ENCODE measurements at regions not wholly inside any gene's neighbourhood (a gene's known extent, or its start where the extent isn't known, plus 50 kb on each side); places are given as distances from the start of the nearest gene placed in this dataset.

- BruUV-seq (replicated peaks): no TSS peak
- WGBS, 2 experiments (ENCODE audit: extremely low coverage in 2 of 2, insufficient read length in 1 of 2): 0% methylated on average over 1 of the region's 5 CpGs; no CpG with 5 or more reads in 1 of the 2 experiments
- no peak overlapping the region for H2AK9ac ChIP-seq (replicated peaks; ENCODE audit: low read depth, low read length, poor library complexity)
- H3K4me1 ChIP-seq (ENCODE audit: control insufficient read depth, insufficient read depth, low read length): no peaks in the 10 kb centered on the region
- H3K36me3 ChIP-seq (ENCODE audit: control insufficient read depth, insufficient read depth, low read length): no peaks in the 10 kb centered on the region
- ChIA-PET POLR2A (ENCODE audit: unreplicated experiment) (no interaction called here), CTCF (interaction anchor here (0.6 kb wide), 1 partner anchor 273 kb away, joined by 3 read pairs; no protein-coding TSS in a partner anchor)
- H2AFZ ChIP-seq (replicated peaks; ENCODE audit: low read length, poor library complexity): no peak overlapping the region
- dilution Hi-C loops (cut with HindIII; ENCODE audit: low sequenced_read_pairs, unreplicated experiment) (no loop called here), in situ Hi-C loops (cut with MboI; ENCODE audit: low sequenced_read_pairs) (no loop called here), intact Hi-C loops (cut with micrococcal nuclease) (no loop called here)
- H3K23ac ChIP-seq (ENCODE audit: low read depth, low read length): no peak overlapping the region
- H2BK20ac ChIP-seq (ENCODE audit: low read depth, low read length): no peak overlapping the region
- peaks cover 9% of the 10 kb centered on the region for H3K9me3 ChIP-seq (ENCODE audit: control insufficient read depth, insufficient read depth, low read length)
- ATAC-seq (ENCODE audit: low read depth) (no peak), DNase-seq (no peak)
- H3K4ac ChIP-seq (ENCODE audit: low read depth, low read length): no peak overlapping the region
- no peak overlapping the region for H2BK5ac ChIP-seq (ENCODE audit: low read depth, low read length, poor library complexity, severe bottlenecking)
- no peak overlapping the region for H2BK15ac ChIP-seq (ENCODE audit: low read depth, low read length)
- TF ChIP-seq CTCF (conservative IDR thresholded peaks at IDR 0.05; ENCODE audit: low read depth, low read length): no peak
- no peak for TF ChIP-seq CEBPB (IDR thresholded peaks at IDR 0.05; ENCODE audit: low read depth, low read length)
- H3K27me3 ChIP-seq (ENCODE audit: control insufficient read depth, insufficient read depth, low read length): no peaks in the 10 kb centered on the region
- H3K9me1 ChIP-seq (ENCODE audit: insufficient read depth, low read length): no peaks in the 10 kb centered on the region
- no peak overlapping the region for H2BK120ac ChIP-seq (ENCODE audit: low read depth, low read length)
- H3K27ac ChIP-seq (ENCODE audit: insufficient read depth, low read length): no peak overlapping the region
- H3K18ac ChIP-seq (ENCODE audit: low read depth, low read length): no peak overlapping the region
- H3K79me1 ChIP-seq (ENCODE audit: low read depth in 1 of 2, low read length in 2 of 2): no peaks in the 10 kb centered on the region
- H3K4me2 ChIP-seq (ENCODE audit: low read depth, low read length): no peak overlapping the region
- no peak overlapping the region for H3K14ac ChIP-seq (replicated peaks; ENCODE audit: low read depth, low read length)
- H4K91ac ChIP-seq (ENCODE audit: insufficient read depth, low read depth, low read length): no peak overlapping the region
- H3K4me3 ChIP-seq (ENCODE audit: insufficient read depth, low read depth, low read length): no peak overlapping the region
- no peaks in the 10 kb centered on the region for H4K20me1 ChIP-seq (ENCODE audit: insufficient read depth, low read length)
- H2AK5ac ChIP-seq (ENCODE audit: low read depth, low read length): no peak overlapping the region
- H4K8ac ChIP-seq (ENCODE audit: low read depth in 2 of 2, low read length in 2 of 2): no peak overlapping the region
- H4K5ac ChIP-seq (ENCODE audit: low read depth, low read length): no peak overlapping the region
- no peak overlapping the region for H3K9ac ChIP-seq (ENCODE audit: low read depth, low read length)
- H3K56ac ChIP-seq (ENCODE audit: extremely low read depth, insufficient read depth, low read length): no peak overlapping the region
Observed at GRCh38 chr13:22451327-22451741, 729.4 kb upstream of the SGCG start.
